ENCODE measurements at regions not wholly inside any gene's neighbourhood (a gene's known extent, or its start where the extent isn't known, plus 50 kb on each side); places are given as distances from the start of the nearest gene placed in this dataset.

DNA sequence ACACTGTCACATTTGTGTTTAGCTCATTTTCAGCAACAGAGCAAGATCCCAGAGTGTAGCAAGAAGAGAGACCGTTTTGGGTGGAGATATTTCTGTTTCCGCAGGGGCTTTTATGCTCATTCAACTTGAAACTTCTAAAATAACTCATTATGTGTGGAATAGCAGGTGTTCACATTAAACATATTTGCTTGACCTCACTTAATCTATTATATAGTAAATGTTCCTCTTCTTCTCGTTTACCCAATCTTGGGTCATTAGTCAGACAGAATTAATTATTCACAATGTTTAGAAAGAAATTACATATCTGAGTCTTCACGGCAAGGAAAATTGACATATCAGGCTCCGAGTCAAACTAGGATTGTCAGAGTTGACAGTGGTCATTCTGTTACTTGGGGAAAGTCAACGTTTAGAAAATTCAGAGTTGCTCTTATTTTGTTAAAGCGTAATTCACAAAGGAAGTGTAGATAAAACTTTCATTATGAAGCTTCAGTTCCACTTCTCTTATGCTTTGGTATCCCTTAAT is 222.9 kb downstream of the TPRG1 start:
- 45 to 50% methylated on average over 7 of the region's 7 CpGs for WGBS, 2 donors (ENCODE audit: low coverage in 1 of 2)
- no peak overlapping the region for H3K4me3 ChIP-seq
- no peaks in the 10 kb centered on the region for H3K9me3 ChIP-seq
- TF ChIP-seq POLR2AphosphoS5 (IDR thresholded peaks at IDR 0.05) (no peak), POLR2A (IDR thresholded peaks at IDR 0.05) (no peak), EP300 (IDR thresholded peaks at IDR 0.05) (no peak)
- TF ChIP-seq, protein P1, sequence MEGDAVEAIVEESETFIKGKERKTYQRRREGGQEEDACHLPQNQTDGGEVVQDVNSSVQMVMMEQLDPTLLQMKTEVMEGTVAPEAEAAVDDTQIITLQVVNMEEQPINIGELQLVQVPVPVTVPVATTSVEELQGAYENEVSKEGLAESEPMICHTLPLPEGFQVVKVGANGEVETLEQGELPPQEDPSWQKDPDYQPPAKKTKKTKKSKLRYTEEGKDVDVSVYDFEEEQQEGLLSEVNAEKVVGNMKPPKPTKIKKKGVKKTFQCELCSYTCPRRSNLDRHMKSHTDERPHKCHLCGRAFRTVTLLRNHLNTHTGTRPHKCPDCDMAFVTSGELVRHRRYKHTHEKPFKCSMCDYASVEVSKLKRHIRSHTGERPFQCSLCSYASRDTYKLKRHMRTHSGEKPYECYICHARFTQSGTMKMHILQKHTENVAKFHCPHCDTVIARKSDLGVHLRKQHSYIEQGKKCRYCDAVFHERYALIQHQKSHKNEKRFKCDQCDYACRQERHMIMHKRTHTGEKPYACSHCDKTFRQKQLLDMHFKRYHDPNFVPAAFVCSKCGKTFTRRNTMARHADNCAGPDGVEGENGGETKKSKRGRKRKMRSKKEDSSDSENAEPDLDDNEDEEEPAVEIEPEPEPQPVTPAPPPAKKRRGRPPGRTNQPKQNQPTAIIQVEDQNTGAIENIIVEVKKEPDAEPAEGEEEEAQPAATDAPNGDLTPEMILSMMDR (IDR thresholded peaks at IDR 0.05) = no peak
- H3K27ac ChIP-seq = no peak overlapping the region
- H3K36me3 ChIP-seq = no peaks in the 10 kb centered on the region
- no peaks in the 10 kb centered on the region for H3K4me1 ChIP-seq
- no peak for ATAC-seq
- H3K27me3 ChIP-seq = no peaks in the 10 kb centered on the region

DNA sequence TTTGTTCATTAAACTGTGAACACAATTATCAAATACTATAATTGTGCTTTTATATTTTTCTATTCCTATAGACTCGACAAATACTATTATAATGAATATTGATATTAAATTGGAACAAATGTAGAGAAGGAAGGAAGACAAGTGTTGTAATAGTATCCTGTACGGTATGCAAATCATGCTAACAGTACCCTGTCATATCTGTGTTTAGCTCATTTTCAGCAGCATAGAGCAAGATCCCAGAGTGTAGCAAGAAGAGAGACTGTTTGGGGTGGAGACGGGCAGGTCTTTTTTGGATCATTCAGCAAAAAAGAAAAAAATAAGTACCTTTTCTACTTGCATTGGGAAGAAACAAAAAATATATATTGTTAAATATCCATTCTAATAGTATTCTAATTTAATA is 224.1 kb downstream of the TPRG1 start:
- WGBS, 2 donors (ENCODE audit: low coverage in 1 of 2) = 89 to 100% methylated on average over 3 of the region's 3 CpGs
- H3K4me1 ChIP-seq = no peaks in the 10 kb centered on the region
- no peak for TF ChIP-seq EP300 (IDR thresholded peaks at IDR 0.05)
- TF ChIP-seq POLR2A (IDR thresholded peaks at IDR 0.05) = no peak
- TF ChIP-seq, protein P1 (IDR thresholded peaks at IDR 0.05) = no peak
- TF ChIP-seq POLR2AphosphoS5 (IDR thresholded peaks at IDR 0.05) = no peak
- H3K27me3 ChIP-seq = no peaks in the 10 kb centered on the region
- H3K27ac ChIP-seq = no peak overlapping the region
- H3K36me3 ChIP-seq = no peaks in the 10 kb centered on the region
- H3K4me3 ChIP-seq = no peak overlapping the region
- ATAC-seq = no peak
- H3K9me3 ChIP-seq = no peaks in the 10 kb centered on the region

DNA sequence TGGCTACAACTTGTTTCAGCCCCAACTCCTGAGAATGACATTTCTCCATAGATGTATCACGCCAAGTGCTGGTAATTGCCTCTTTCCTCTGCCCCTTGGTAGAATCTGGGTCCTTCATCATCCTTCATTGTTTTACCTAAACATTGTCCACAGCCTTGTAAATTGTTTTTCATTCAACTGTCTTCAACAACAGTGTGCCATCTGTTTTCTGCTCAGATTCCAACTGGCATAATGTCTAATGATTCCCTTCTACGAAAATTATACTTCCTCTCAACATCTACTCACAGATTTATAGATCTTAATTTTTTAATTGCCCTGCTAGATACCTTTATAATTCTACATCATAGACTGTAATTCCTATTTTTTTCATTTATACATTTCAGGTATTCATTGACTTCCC is 226.9 kb downstream of the TPRG1 start:
- Histone ChIP-seq H3K27ac (no peak overlapping the region), H3K4me1 (no peaks in the 10 kb centered on the region), H3K9me3 (no peaks in the 10 kb centered on the region), H3K36me3 (no peaks in the 10 kb centered on the region), H3K27me3 (no peaks in the 10 kb centered on the region), H3K4me3 (no peak overlapping the region)
- WGBS, 2 donors (ENCODE audit: low coverage in 1 of 2) = 83 to 90% methylated on average over 2 of the region's 2 CpGs
- TF ChIP-seq EP300 (IDR thresholded peaks at IDR 0.05) (no peak), POLR2AphosphoS5 (IDR thresholded peaks at IDR 0.05) (no peak), POLR2A (IDR thresholded peaks at IDR 0.05) (no peak)
- TF ChIP-seq, protein P1 (IDR thresholded peaks at IDR 0.05) = no peak
- ATAC-seq = no peak

DNA sequence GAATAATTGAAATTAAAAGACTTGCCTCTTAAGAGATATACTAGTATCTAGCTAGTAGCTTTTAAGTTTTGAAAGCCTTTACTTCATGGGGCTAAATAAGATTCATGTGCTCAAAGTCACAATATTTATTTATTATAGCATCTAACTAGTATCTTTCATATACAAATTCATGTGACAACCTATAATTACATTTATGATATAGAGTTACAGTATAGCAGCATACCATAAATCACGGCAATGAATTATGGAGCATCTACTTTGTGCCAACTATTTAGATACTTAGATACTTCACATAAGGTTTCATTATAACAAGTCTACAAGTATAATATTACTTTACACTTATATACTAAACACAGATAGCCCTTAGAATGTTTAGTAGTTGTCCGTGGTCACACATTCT is 229.4 kb downstream of the TPRG1 start:
- H3K36me3 ChIP-seq = no peaks in the 10 kb centered on the region
- no peak overlapping the region for H3K27ac ChIP-seq
- ATAC-seq = no peak
- no peaks in the 10 kb centered on the region for H3K4me1 ChIP-seq
- 76 to 92% methylated on average over 2 of the region's 2 CpGs for WGBS, 2 donors (ENCODE audit: low coverage in 1 of 2)
- no peaks in the 10 kb centered on the region for H3K9me3 ChIP-seq
- TF ChIP-seq, protein P1 (IDR thresholded peaks at IDR 0.05) = no peak
- no peaks in the 10 kb centered on the region for H3K27me3 ChIP-seq
- H3K4me3 ChIP-seq = no peak overlapping the region

DNA sequence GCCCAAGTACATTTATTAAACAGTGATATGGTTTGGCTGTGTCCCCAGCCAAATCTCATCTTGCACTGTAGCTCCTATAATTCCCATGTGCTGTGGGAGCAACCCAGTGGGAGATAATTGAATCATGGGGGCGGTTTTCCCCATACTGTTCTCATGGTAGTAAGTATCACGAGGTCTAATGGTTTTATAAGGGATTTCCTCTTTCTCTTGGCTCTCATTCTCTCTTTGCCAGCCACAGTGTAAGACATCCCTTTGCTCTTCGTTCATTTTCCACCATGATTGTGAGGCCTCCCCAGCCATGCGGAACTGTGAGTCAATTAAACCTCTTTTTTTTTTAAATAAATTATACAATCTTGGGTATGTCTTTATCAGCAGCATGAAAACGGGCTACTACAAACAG is 228.0 kb upstream of the TP63 start:
- Histone ChIP-seq H3K4me1 (no peaks in the 10 kb centered on the region), H3K36me3 (no peaks in the 10 kb centered on the region), H3K9me3 (no peaks in the 10 kb centered on the region), H3K4me3 (no peak overlapping the region), H3K27me3 (no peaks in the 10 kb centered on the region), H3K27ac (no peak overlapping the region)
- TF ChIP-seq POLR2A (IDR thresholded peaks at IDR 0.05) = no peak
- TF ChIP-seq, protein P1 (IDR thresholded peaks at IDR 0.05) = no peak
- TF ChIP-seq POLR2AphosphoS5 (IDR thresholded peaks at IDR 0.05) = no peak
- TF ChIP-seq EP300 (IDR thresholded peaks at IDR 0.05) = no peak
- WGBS, 2 donors (ENCODE audit: low coverage in 1 of 2) = 78 to 88% methylated on average over 3 to 5 of the region's 5 CpGs
- no peak for ATAC-seq

Measured in gastroesophageal sphincter (tissue), 4 donors.